Esophagus muscularis mucosa (tissue), 4 donors: ENCODE measurements at regions not wholly inside any gene's neighbourhood (a gene's known extent, or its start where the extent isn't known, plus 50 kb on each side); places are given as distances from the start of the nearest gene placed in this dataset.

Experiments
- DNase-seq: peaks from one replicate; pipeline ENCODE4 v3.0.0-alpha.2; 2017; ENCODE audit errors: extremely low spot score
- H3K27ac ChIP-seq, 4 donors: fragments of 200-600 bp; sonication (generic); replicated peaks in 1 of 4; 1 replicate in 3 of 4; 2 replicates in 1 of 4; pipeline ENCODE4 v1.5.1; 2016 to 2019; ENCODE audit warnings: mild to moderate bottlenecking in 1 of 4
- H3K27me3 ChIP-seq, 4 donors: fragments of 200-600 bp; sonication (generic); one replicate each; pipeline versions ENCODE4 v1.5.1 to v1.6.0; 2016 to 2019
- H3K36me3 ChIP-seq, 4 donors: fragments of 200-600 bp; sonication (generic); one replicate each; pipeline ENCODE4 v1.5.1; 2016 to 2019
- H3K4me1 ChIP-seq, 4 donors: fragments of 200-600 bp; sonication (generic); one replicate each; pipeline ENCODE4 v1.5.1; 2016 to 2019
- H3K4me3 ChIP-seq, 4 donors: fragments of 200-600 bp; sonication (generic); 1 replicate in 2 of 4; 2 replicates in 2 of 4; pipeline ENCODE4 v1.5.1; 2016 to 2019; ENCODE audit warnings: mild to moderate bottlenecking in 4 of 4, moderate library complexity in 1 of 4
- H3K9me3 ChIP-seq, 4 donors: fragments of 200-600 bp; sonication (generic); 1 replicate in 3 of 4; 2 replicates in 1 of 4; pipeline ENCODE4 v1.5.1; 2016 to 2019
- CTCF ChIP-seq, 3 experiments: fragments of 200-600 bp in 2 of 3; fragments of 450-650 bp in 1 of 3; sonication (generic) in 2 of 3; IDR thresholded peaks; one replicate each; pipeline ENCODE4 v1.5.1; 2017 to 2019; ENCODE audit warnings: antibody characterized with exemption in 3 of 3, mild to moderate bottlenecking in 2 of 3, moderate library complexity in 1 of 3
- EP300 ChIP-seq: sonication (generic); formaldehyde crosslinking; IDR thresholded peaks from one replicate; pipeline ENCODE4 v1.6.1; 2017; ENCODE audit warnings: antibody characterized with exemption
- POLR2A ChIP-seq: fragments of 450-650 bp; IDR thresholded peaks from one replicate; pipeline ENCODE4 v1.6.1; 2017; ENCODE audit warnings: antibody characterized with exemption, moderate library complexity, mild to moderate bottlenecking, low read depth
- POLR2AphosphoS5 ChIP-seq, 2 donors: sonication (generic); formaldehyde crosslinking; IDR thresholded peaks; one replicate each; pipeline ENCODE4 v1.6.1; 2017; ENCODE audit warnings: antibody characterized with exemption in 2 of 2
- WGBS: methylation state at CpG from one replicate; pipeline ENCODE4 v1.1.5; 2018; 5-methylcytosine and 5-hydroxymethylcytosine counted together
- intact Hi-C: fragments of 100-400 bp; cut with DNase I; formaldehyde crosslinking; loops from one replicate; pipeline ENCODE4 v1.15.1; 2023

DNA sequence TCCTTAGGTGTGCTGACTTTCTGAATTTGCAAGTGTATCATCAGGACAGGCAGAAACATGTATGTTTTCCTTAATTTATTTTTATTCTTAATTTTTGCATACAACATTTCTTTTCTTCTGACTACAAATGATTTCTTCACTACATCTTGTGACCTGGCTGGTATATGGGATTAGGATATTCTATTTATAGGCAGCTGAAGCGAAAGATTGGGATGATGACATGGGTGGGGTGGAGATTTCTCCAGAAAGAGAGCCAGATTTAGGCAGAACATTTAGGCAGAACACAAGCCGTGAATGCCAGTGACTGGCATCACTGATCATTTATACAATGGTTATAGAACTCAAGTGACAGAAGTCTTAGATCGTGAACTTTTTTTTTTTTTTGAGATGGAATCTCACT is 256.7 kb downstream of the KLF6 start:
- Histone ChIP-seq H3K9me3 (no peaks in the 10 kb centered on the region), H3K27ac (peak overlapping the region; percentile 53 to 76 (median 66)), H3K36me3 (no peaks in the 10 kb centered on the region), H3K4me3 (no peak overlapping the region), H3K4me1 (peaks cover 21 to 38% (median 31%) of the 10 kb centered on the region in 4 donors), H3K27me3 (no peaks in the 10 kb centered on the region)
- intact Hi-C loops, result no loop called here
- DNase-seq, result no peak
- no peak for TF ChIP-seq POLR2A
- TF ChIP-seq EP300, result no peak
- TF ChIP-seq CTCF (IDR thresholded peaks at IDR 0.05), result no peak
- WGBS, result 84% methylated on average over 3 of the region's 3 CpGs

DNA sequence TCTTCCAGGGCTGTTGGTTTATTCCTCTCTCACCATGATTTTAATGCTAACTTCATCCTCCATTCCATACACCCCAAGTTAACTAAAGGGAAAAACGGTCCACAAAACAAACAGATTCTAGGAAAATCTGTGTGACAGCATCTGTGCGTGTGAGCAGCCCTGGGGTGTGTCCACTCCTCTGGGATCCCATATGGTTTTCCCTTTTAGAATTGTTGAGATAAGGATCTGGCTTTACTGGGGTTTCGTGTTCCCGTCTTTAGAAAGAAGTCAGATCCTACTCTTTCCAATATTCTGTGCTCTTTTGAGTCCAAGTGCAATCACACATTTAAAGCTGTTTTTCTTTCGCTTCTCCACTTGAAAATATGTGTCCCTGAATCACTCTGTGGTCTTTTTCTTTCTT is 257.1 kb downstream of the KLF6 start:
- Histone ChIP-seq H3K9me3 (no peaks in the 10 kb centered on the region), H3K4me3 (no peak overlapping the region), H3K4me1 (peaks cover 21 to 38% (median 31%) of the 10 kb centered on the region in 4 donors), H3K27ac (peak overlapping the region; percentile 53 to 76 (median 66)), H3K27me3 (no peaks in the 10 kb centered on the region), H3K36me3 (no peaks in the 10 kb centered on the region)
- TF ChIP-seq POLR2A (no peak), EP300 (no peak), CTCF (IDR thresholded peaks at IDR 0.05) (no peak), POLR2AphosphoS5 (IDR thresholded peaks at IDR 0.05) (no peak)
- WGBS, result 70% methylated on average over 5 of the region's 5 CpGs
- intact Hi-C loops, result no loop called here
- DNase-seq, result no peak

GRCh38 chr10:3526727-3527501 is 258.1 kb downstream of the KLF6 start:
- Histone ChIP-seq H3K4me1 (peaks cover 21 to 38% (median 31%) of the 10 kb centered on the region in 4 donors), H3K36me3 (no peaks in the 10 kb centered on the region), H3K27ac (peak overlapping the region; percentile 55 to 76 (median 66)), H3K4me3 (no peak overlapping the region), H3K27me3 (no peaks in the 10 kb centered on the region), H3K9me3 (no peaks in the 10 kb centered on the region)
- WGBS, result 42% methylated on average over 6 of the region's 6 CpGs
- intact Hi-C loops, result no loop called here
- no peak for TF ChIP-seq CTCF (IDR thresholded peaks at IDR 0.05)
- no peak for TF ChIP-seq EP300
- TF ChIP-seq POLR2A, result no peak
- peak in 1 of 2 donors; percentile 55 for TF ChIP-seq POLR2AphosphoS5 (IDR thresholded peaks at IDR 0.05)
- no peak for DNase-seq

DNA sequence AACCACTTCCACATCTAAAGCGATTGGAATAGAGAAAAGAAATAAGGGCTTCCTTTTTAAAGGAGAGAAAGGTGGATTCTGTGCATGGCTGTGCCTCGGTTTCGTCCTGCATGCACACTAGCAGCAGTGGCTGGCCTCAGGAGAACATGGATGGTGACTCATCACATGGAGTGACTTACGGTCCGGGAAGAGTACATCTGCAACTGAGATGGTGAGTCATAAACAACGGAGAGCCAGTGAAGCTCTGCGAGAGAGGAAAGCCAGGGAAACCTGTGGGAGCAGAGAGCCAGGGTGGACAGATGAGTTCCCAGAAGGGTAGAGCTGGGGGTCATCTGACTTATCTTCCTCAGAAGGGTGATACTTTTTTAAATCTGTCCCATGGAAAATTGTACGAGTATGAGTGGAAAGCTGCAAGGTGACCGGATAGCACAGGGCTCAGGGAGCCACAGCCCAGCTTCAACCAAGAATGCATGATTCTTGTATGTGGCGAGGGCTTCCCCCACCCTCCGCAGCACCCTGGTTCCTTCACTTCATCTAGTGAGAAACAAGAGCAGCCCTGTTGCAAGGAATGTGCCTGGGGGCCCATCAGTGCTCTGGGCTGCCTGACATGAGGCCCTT is 259.1 kb downstream of the KLF6 start:
- peak; percentile 46 to 75 for TF ChIP-seq POLR2AphosphoS5 (IDR thresholded peaks at IDR 0.05)
- no peak for TF ChIP-seq CTCF (IDR thresholded peaks at IDR 0.05)

More for the DNA sequence above, 259.1 kb downstream of the KLF6 start:
- Histone ChIP-seq H3K27me3 (no peaks in the 10 kb centered on the region), H3K27ac (peak overlapping the region; percentile 9 to 76 (median 60)), H3K9me3 (no peaks in the 10 kb centered on the region), H3K4me3 (no peak overlapping the region), H3K36me3 (no peaks in the 10 kb centered on the region), H3K4me1 (peaks cover 21 to 38% (median 31%) of the 10 kb centered on the region in 4 donors)
- WGBS, result 59% methylated on average over 10 of the region's 11 CpGs
- DNase-seq, result no peak
- intact Hi-C loops, result no loop called here
